Smooth muscle cell (in vitro differentiated cells): ENCODE measurements at regions not wholly inside any gene's neighbourhood (a gene's known extent, or its start where the extent isn't known, plus 50 kb on each side); places are given as distances from the start of the nearest gene placed in this dataset.
A peak's percentile ranks its signal among the peaks of the same experiment; 100 is the strongest.

Experiments
- DNase-seq: peaks from one replicate; lab custom pipeline; 2025; ENCODE audit not compliant: unreplicated experiment; lab: John Stamatoyannopoulos, UW
- H2AFZ ChIP-seq: fragments of 200-600 bp; sonication (generic); 2 replicates; pipeline ENCODE4 v1.6.0; 2016; ENCODE audit warnings: antibody characterized with exemption, low read depth, mild to moderate bottlenecking
- H3F3A ChIP-seq: fragments of 200-600 bp; sonication (generic); 2 replicates; pipeline ENCODE4 v1.6.0; 2017; ENCODE audit warnings: antibody characterized with exemption, low read depth
- H3K27ac ChIP-seq: fragments of 200-600 bp; sonication (generic); 2 replicates; pipeline ENCODE4 v1.5.1; 2016; ENCODE audit warnings: low read depth, mild to moderate bottlenecking
- H3K27me3 ChIP-seq: fragments of 200-600 bp; sonication (generic); 2 replicates; pipeline ENCODE4 v1.6.1; 2016; ENCODE audit warnings: low read depth, mild to moderate bottlenecking
- H3K36me3 ChIP-seq: fragments of 200-600 bp; sonication (generic); 2 replicates; pipeline ENCODE4 v1.5.1; 2016; ENCODE audit warnings: low read depth
- H3K4me1 ChIP-seq: fragments of 200-600 bp; sonication (generic); 2 replicates; pipeline ENCODE4 v1.5.1; 2016; ENCODE audit warnings: low read depth
- H3K4me2 ChIP-seq: fragments of 200-600 bp; sonication (generic); 2 replicates; pipeline ENCODE4 v1.6.0; 2016; ENCODE audit warnings: mild to moderate bottlenecking
- H3K4me3 ChIP-seq: fragments of 200-600 bp; sonication (generic); 2 replicates; pipeline ENCODE4 v1.5.1; 2016; ENCODE audit warnings: mild to moderate bottlenecking
- H3K79me2 ChIP-seq: fragments of 200-600 bp; sonication (generic); 2 replicates; pipeline ENCODE4 v1.6.0; 2016; ENCODE audit warnings: low read depth, mild to moderate bottlenecking
- H3K9ac ChIP-seq: fragments of 200-600 bp; sonication (generic); 2 replicates; pipeline ENCODE4 v1.6.0; 2016; ENCODE audit warnings: low read depth
- H3K9me3 ChIP-seq: fragments of 200-600 bp; sonication (generic); replicated peaks from 2 replicates; pipeline ENCODE4 v1.5.1; 2016; ENCODE audit warnings: low read depth
- H4K20me1 ChIP-seq: fragments of 200-600 bp; sonication (generic); 2 replicates; pipeline ENCODE4 v1.6.0; 2016; ENCODE audit warnings: low read depth
- CTCF ChIP-seq: fragments of 200-600 bp; sonication (generic); IDR thresholded peaks from 2 replicates; pipeline ENCODE4 v1.5.1; 2017; ENCODE audit warnings: borderline replicate concordance, mild to moderate bottlenecking, antibody characterized with exemption; ENCODE audit not compliant: insufficient read depth, poor library complexity, severe bottlenecking
- WGBS: methylation state at CpG from one replicate; pipeline ENCODE4 v1.1.7; 2016; ENCODE audit warnings: low lambda C conversion rate; 5-methylcytosine and 5-hydroxymethylcytosine counted together

- no peak overlapping the region for H3K4me2 ChIP-seq
- no peaks in the 10 kb centered on the region for H3K79me2 ChIP-seq
- peaks cover 8% of the 10 kb centered on the region for H3K4me1 ChIP-seq
- no peak for TF ChIP-seq CTCF
- no peaks in the 10 kb centered on the region for H3K36me3 ChIP-seq
- H3K9me3 ChIP-seq: no peaks in the 10 kb centered on the region
- H3K27ac ChIP-seq: no peak overlapping the region
- no peak for DNase-seq
- WGBS: 93% methylated on average over 9 of the region's 9 CpGs
- H3K9ac ChIP-seq: no peak overlapping the region
- H3K4me3 ChIP-seq: no peak overlapping the region
- H2AFZ ChIP-seq: peak overlapping the region; percentile 29
- no peaks in the 10 kb centered on the region for H3F3A ChIP-seq
- H4K20me1 ChIP-seq: no peaks in the 10 kb centered on the region
- no peaks in the 10 kb centered on the region for H3K27me3 ChIP-seq
These were observed 51.7 kb upstream of the TJP1 start for GRCh38 chr15:29873947-29874411.

DNA sequence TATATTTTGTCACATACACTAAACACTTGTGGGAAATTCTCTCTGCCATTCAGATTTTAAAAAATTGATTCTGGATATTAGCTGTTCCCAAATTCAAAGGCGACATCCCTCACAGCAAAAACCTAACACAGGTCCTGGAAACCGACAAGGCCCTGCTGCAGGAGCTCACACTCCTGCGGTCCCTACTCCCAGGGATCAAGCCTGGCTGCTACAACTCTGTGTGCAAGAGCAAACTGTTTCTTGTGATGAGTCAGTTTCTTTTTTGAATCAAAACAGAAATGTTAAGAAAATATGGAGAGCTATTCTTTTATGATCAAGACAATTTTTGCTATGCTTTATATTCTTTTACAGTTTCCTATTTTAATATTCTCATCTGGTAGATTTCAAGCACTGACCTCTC, 51.0 kb upstream of the TJP1 start:
- TF ChIP-seq CTCF: no peak
- no peak overlapping the region for H3K4me2 ChIP-seq

DNA sequence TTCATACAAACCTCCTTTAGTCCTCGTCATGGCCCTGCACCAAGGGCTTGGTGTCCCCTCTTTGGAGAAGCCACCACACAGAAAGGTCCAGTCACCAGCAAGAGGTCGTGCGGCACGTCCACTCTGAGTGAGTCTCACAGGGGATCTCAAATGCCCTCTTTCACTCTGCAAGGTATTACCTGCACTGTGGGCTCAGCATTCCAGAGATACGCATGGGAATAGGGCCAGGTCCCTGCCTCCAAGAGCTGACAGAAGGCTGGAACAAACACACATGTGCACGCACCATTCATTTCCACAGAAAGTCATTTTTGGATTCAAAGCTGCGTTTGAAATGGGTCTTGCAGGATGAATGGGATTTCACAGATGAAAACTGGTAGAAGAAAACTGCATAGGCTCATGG, 50.4 kb upstream of the TJP1 start:
- no peaks in the 10 kb centered on the region for H3K27me3 ChIP-seq

More for the DNA sequence above, 51.0 kb upstream of the TJP1 start:
- H2AFZ ChIP-seq: peak overlapping the region; percentile 29
- no peak overlapping the region for H3K4me3 ChIP-seq
- no peaks in the 10 kb centered on the region for H3F3A ChIP-seq
- H3K9ac ChIP-seq: no peak overlapping the region
- no peaks in the 10 kb centered on the region for H3K79me2 ChIP-seq
- no peak for DNase-seq
- H4K20me1 ChIP-seq: no peaks in the 10 kb centered on the region
- 85% methylated on average over 3 of the region's 3 CpGs for WGBS
- H3K27me3 ChIP-seq: no peaks in the 10 kb centered on the region
- H3K27ac ChIP-seq: no peak overlapping the region
- no peaks in the 10 kb centered on the region for H3K9me3 ChIP-seq
- no peaks in the 10 kb centered on the region for H3K36me3 ChIP-seq
- peaks cover 8% of the 10 kb centered on the region for H3K4me1 ChIP-seq

More for the DNA sequence above, 50.4 kb upstream of the TJP1 start:
- TF ChIP-seq CTCF: no peak
- 97% methylated on average over 7 of the region's 7 CpGs for whole genome bisulfite sequencing
- no peak for DNase-seq
- no peaks in the 10 kb centered on the region for H3K36me3 ChIP-seq
- H3F3A ChIP-seq: no peaks in the 10 kb centered on the region
- no peaks in the 10 kb centered on the region for H4K20me1 ChIP-seq
- no peak overlapping the region for H3K4me3 ChIP-seq
- no peaks in the 10 kb centered on the region for H3K79me2 ChIP-seq
- no peak overlapping the region for H2AFZ ChIP-seq
- H3K4me2 ChIP-seq: no peak overlapping the region
- peaks cover 8% of the 10 kb centered on the region for H3K4me1 ChIP-seq
- no peak overlapping the region for H3K9ac ChIP-seq
- H3K9me3 ChIP-seq: no peaks in the 10 kb centered on the region
- H3K27ac ChIP-seq: no peak overlapping the region
